ENCODE measurements at regions not wholly inside any gene's neighbourhood (a gene's known extent, or its start where the extent isn't known, plus 50 kb on each side); places are given as distances from the start of the nearest gene placed in this dataset.

DNA sequence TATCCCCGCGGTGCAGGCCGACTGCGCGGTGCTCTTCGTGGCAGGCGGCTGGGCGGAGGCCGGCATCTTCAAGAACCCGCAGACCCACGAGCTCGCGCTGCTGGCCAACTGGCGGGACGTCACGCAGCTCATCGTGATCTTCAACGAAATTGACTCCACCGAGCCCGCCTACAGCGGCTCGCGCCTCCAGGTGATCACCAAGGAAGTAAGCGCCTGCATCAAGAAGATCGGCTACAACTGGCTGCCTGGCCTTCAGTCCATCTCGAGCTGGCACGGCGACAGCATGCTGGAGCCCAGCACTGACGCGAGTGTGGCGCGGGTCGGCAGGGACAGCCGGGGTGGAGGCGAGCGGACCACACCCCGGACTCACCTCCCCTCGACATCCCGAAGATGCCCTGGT, 53.9 kb upstream of the MTNR1B start:
- Histone ChIP-seq H3K4me1 (no peaks in the 10 kb centered on the region), H3K27ac (no peak overlapping the region), H3K9me3 (no peaks in the 10 kb centered on the region), H3K36me3 (no peaks in the 10 kb centered on the region), H3K4me3 (no peak overlapping the region), H3K27me3 (no peaks in the 10 kb centered on the region)
- intact Hi-C loops (cut with DNase I): no loop called here
- DNase-seq (ENCODE audit: low spot score in 2 of 2): no peak
- TF ChIP-seq, protein P1, sequence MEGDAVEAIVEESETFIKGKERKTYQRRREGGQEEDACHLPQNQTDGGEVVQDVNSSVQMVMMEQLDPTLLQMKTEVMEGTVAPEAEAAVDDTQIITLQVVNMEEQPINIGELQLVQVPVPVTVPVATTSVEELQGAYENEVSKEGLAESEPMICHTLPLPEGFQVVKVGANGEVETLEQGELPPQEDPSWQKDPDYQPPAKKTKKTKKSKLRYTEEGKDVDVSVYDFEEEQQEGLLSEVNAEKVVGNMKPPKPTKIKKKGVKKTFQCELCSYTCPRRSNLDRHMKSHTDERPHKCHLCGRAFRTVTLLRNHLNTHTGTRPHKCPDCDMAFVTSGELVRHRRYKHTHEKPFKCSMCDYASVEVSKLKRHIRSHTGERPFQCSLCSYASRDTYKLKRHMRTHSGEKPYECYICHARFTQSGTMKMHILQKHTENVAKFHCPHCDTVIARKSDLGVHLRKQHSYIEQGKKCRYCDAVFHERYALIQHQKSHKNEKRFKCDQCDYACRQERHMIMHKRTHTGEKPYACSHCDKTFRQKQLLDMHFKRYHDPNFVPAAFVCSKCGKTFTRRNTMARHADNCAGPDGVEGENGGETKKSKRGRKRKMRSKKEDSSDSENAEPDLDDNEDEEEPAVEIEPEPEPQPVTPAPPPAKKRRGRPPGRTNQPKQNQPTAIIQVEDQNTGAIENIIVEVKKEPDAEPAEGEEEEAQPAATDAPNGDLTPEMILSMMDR (IDR thresholded peaks at IDR 0.05): no peak

DNA sequence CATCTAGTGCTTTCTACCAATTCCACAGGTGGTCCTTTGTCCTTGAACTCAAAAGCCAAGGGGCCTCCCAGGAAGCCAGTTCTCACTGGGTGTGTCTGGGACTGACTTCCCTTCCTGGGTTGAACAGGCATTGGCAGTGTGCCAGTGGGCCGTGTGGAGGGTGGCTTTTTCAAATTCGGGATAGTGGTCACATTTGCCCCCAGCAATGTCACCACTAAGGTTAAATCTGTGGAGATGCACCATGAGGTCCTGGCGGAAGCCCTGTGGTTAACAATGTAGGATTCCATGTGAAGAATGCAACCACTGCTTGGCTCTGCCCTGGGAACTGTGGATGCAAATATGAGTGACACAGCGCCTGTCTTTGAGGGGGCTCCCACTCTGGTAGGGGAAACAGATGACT, 53.2 kb upstream of the MTNR1B start:
- TF ChIP-seq, protein P1 (IDR thresholded peaks at IDR 0.05): no peak
- Histone ChIP-seq H3K9me3 (no peaks in the 10 kb centered on the region), H3K36me3 (no peaks in the 10 kb centered on the region), H3K4me1 (no peaks in the 10 kb centered on the region), H3K4me3 (no peak overlapping the region), H3K27ac (no peak overlapping the region), H3K27me3 (no peaks in the 10 kb centered on the region)
- DNase-seq (ENCODE audit: low spot score in 2 of 2): no peak
- intact Hi-C loops (cut with DNase I): no loop called here

DNA sequence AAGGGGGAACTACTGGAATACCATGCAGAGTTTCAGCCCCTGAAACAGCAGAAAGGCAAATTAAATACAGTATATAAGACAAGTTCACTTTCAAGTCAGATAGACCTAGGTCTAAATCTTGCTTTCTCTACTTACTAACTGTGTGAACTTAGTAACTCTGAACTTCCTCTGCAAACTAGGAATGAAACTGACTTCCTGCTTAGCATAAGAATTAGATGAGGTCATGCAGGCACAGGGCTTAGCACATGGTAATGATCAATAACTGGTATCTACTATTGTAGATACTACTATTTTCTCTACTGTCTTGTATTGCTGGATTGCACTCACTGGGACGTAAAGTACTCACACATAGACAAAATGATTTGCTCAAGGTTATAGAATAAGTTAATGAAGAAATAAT, 51.5 kb upstream of the MTNR1B start:
- Histone ChIP-seq H3K9me3 (no peaks in the 10 kb centered on the region), H3K4me3 (no peak overlapping the region), H3K4me1 (no peaks in the 10 kb centered on the region), H3K36me3 (no peaks in the 10 kb centered on the region), H3K27ac (no peak overlapping the region), H3K27me3 (no peaks in the 10 kb centered on the region)
- intact Hi-C loops (cut with DNase I): no loop called here
- TF ChIP-seq, protein P1 (IDR thresholded peaks at IDR 0.05): no peak
- no peak for DNase-seq (ENCODE audit: low spot score in 2 of 2)

DNA sequence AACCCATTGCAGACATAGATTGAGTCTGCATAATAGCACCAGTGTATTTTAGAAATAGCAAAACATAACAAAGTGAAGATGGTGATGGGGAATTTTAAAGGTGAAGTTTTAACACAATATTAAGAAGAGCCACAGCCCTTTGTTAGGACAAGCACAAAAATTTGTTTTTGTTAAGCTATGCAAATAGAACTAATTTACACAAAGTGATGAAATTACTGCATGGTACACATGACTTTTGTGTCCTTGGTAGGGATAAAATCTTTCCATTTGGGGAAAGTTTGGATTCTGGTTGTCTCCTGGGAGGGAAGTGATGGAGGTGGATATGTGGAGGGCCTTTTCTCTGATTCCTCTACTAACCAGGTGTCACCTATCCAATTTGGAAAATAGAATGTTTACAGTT, 50.4 kb upstream of the MTNR1B start:
- intact Hi-C loops (cut with DNase I): no loop called here

More for the DNA sequence above, 50.4 kb upstream of the MTNR1B start:
- no peak for DNase-seq (ENCODE audit: low spot score in 2 of 2)
- TF ChIP-seq, protein P1 (IDR thresholded peaks at IDR 0.05): no peak
- no peaks in the 10 kb centered on the region for H3K4me1 ChIP-seq
- H3K9me3 ChIP-seq: no peaks in the 10 kb centered on the region
- no peak overlapping the region for H3K4me3 ChIP-seq
- H3K27me3 ChIP-seq: no peaks in the 10 kb centered on the region
- H3K27ac ChIP-seq: no peak overlapping the region
- H3K36me3 ChIP-seq: no peaks in the 10 kb centered on the region

Data from ascending aorta (tissue), 2 donors.